SIG-M5 (cell line): ENCODE measurements at regions not wholly inside any gene's neighbourhood (a gene's known extent, or its start where the extent isn't known, plus 50 kb on each side); places are given as distances from the start of the nearest gene placed in this dataset.
"Not testable (repeated sequence)": the region's sequence is repeated elsewhere in the genome, so short reads cannot be mapped to it uniquely, and the experiment has no call there.

Experiments used
- DNase-seq: peaks from one replicate; lab custom pipeline; 2025; lab: John Stamatoyannopoulos, UW

DNA sequence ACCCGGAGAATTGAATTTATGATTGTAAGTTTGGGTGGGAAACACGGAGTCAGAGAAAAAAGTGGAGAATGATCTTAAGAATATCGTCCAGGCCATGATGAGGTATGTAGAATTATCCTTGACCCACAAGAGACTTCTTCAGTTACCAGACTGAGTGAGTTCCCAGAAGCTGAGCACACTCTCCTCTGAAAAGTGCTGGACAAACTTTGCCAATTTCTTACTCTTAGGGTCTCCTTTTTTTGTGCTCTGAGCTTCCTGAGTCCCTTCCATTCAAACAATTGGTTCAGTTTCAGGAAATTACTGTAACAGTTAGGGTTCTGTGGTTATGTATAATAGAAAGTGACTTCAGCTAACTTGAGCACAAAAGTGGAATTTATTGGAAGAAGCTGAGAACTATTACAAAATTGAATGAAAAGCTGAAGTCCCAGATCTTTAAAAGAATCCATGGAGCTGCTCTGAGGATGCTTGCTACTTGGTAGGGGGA, 50.6 kb upstream of the EHBP1 start:
- DNase-seq, result no peak

DNA sequence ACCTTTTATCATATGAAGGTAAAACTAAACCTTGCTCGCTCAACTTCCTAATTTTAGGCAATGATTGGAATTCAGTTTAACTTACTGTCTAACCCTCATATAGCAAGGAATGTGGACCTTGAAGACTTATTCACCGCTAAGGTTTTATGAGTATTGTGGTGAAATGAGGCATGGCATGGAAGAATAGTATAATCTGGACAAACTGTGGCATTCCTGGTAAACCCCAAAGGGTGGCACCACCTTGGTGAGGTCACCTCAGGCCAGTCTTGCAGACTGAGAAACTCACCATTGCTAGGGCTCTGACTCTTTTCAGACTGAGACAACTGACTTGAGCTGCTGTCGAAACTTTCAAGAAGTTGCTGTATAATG, 51.1 kb upstream of the EHBP1 start:
- no peak for DNase-seq

DNA sequence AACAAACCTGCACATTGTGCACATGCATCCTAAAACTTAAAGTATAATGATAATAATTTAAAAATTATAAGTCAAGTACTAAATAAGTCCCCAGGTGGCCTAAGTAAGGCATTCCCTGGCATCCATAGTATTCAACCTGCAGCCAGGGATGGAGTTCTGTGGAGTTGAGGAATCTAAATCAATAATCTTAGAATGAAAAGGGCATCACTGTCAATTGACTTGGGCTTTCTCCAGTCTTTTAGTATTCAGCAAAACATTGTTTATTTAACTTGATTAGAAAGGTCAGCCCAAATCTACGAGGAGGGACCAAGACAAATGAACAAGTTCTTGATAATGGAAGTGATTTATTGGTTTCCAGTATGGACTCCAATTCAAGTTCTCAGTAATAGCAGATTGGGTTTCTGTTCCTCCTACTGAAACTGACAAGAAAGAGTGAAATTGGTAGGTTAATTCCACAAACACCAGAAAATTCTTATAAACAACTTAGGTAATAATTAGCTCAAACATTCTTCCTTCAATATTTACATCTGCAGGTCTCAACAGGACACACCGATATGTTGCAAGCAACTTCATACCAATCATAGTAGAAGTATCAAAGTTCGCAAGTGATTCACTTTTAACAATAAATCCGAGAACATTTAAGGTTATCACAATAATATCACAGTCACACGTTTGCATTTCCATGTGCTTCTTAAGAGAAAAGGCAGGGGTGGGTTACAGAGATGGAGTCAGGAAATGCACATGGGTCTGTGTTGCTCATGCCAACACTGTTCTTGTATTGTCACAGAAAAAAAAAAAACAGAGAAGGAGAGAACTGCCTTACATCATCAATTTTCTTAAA, 51.7 kb upstream of the EHBP1 start:
- DNase-seq, result no peak

DNA sequence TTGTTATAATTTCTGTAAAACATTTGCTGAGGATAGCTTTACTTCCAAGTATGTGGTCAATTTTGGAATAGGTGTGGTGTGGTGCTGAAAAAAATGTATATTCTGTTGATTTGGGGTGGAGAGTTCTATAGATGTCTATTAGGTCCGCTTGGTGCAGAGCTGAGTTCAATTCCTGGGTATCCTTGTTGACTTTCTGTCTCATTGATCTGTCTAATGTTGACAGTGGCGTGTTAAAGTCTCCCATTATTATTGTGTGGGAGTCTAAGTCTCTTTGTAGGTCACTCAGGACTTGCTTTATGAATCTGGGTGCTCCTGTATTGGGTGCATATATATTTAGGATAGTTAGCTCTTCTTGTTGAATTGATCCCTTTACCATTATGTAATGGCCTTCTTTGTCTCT, 56.4 kb upstream of the EHBP1 start:
- DNase-seq, result not testable (repeated sequence)

DNA sequence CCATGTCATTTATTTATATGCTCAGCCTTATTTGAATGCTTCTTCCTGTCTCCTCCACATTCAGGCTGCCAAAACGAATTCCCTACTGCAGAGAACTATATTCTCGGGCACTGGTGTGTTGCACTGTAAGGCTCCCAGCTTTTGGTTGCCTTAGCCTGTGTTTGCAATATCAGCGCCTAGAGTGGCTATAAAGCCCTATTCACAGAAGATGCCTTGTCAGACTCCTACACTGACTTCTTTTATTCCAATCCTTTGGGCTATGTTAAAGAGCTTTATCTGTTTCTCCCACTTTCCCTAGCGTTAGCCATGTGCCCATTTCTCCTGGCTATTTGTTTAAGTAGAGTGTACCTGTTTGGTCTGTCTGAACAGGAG, 62.4 kb upstream of the EHBP1 start:
- DNase-seq, result no peak

DNA sequence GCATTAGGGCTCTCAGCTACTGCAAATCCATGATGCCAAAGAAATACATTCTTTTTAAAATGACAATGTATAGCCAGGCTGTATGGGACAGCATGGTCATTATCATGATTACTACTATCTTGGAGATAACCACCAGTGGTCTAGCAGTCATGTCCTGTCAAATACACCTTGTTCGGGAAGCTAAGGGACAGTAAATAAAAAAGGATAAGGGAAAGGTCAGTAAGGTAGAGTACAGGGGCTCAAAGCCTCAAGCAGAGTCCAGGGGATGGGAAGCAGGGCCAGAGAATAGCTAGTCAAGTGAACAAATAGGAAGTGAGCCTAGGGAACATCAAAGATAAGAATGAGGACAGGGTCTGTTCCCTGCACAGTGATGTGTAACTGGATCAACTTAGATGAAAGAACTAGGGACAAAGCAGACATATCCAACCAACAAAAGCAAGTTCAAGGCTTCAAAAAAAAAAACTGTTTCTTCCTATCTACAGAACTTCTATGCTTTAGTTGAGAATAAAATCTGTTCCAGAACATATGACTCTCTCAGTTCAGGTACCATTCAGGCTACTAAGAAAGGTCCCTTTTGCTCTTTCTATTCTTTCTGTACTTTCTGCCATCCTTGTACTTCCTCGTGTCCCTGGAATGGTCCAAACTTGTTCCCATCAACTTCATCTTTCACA, 62.9 kb upstream of the EHBP1 start:
- no peak for DNase-seq

DNA sequence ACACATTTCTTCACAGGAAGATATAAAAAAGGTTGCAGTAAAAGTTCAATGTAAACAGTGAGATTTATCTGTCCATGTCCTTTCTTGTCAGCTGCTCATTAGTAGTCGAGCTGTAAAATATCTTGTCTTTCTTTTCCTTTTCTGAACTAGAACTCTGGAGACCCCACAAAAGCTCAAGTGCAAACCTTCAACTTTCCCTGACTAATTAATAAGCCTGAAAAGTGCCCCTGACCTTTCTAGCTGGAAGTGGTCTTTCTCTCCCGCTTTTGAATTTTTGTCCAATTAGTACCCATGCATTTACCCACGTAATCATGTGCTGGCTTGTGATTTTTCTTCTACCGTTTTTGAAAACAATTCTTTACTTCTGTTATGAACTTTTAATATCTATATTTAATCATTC, 63.6 kb upstream of the EHBP1 start:
- DNase-seq, result no peak

DNA sequence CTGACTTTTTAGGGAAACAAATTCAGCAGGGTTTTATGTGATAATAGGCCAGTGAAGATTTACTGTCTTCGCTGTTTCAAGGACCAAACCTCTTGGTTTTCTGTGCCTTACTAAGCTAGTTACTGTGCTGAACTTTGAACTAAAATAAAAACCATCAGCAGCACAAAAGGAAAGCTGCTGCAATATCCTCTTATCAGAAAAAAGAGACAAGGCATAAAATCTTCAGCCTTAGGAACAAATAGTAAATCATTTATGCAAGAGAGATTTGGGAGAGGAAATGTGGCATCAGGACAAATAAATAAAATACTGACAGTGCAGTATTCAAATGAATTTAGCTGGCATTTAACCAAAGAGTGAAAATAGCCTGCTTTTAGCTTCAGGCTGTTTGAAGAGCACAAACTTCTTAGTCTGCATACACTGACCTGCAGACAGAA, 64.1 kb upstream of the EHBP1 start:
- DNase-seq, result no peak

DNA sequence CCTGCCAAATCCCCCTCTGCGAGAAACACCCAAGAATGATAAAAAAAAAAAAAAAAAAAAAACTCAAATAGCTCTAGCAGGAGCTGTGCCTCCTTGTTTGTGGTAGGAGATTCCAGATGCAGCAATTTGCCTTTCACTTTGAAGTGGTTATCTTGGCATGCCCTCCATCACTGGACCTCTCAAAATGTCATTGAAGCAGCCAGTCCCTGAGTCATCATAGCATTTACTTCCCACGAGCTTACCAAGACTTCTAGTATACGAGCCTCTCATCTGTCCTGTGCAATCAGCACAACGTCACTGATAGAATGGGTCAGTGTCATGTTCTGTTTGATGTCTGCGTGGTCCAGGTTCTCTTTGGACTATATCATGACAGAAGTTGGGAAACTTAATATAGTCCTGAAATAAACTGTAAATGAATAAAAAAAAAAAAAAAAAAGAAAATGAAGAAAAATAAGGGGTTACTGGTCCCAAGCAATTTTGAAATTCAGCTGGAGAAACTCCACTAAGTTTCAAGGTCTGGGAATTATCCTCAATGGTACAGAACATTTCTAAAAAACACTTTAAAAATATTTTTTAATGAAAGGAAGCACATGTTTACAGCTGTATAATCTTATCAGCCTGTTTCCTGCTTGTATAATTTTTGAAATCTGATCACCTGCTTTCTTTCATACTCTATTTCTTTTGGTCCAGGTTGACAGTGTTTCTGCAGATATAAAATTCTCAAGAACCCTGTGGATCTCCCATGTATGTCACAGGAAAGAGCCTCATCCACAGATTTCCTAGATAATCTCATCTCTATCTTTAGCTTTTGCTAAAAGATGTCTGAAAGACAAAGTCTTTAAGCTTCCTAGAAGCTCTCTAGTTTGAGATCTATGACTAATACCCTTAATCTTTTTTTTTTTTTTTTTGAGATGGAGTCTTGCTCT, 74.1 kb upstream of the EHBP1 start:
- no peak for DNase-seq

DNA sequence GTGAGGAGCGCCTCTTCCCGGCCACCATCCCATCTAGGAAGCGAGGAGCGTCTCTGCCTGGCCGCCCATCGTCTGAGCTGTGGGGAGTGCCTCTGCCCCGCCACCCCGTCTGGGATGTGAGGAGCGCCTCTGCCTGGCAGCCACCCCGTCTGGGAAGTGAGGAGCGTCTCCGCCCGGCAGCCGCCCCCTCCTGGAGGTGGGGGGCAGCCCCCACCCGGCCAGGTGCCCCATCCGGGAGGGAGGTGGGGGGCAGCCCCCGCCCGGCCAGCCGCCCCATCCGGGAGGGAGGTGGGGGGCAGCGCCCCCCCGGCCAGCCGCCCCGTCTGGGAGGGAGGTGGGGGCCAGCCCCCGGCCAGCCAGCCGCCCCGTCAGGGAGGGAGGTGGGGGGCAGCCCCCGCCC, 75.3 kb upstream of the EHBP1 start:
- DNase-seq, result not testable (repeated sequence)

DNA sequence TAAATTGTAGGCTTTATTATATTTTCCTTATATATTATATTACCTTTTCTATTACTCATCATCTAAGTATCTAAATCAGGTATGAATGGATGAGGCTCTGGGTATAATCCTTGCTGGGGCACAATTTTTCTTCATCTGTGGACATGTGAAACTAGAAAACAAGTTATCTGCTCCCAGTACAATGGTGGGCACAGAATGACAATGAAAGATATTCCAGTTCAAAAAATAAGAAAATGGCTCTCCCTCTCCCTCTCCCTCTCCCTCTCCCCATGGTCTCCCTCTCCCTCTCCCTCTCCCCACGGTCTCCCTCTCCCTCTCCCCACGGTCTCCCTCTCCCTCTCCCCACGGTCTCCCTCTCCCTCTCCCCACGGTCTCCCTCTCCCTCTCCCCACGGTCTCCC, 76.2 kb upstream of the EHBP1 start:
- DNase-seq, result not testable (repeated sequence)

DNA sequence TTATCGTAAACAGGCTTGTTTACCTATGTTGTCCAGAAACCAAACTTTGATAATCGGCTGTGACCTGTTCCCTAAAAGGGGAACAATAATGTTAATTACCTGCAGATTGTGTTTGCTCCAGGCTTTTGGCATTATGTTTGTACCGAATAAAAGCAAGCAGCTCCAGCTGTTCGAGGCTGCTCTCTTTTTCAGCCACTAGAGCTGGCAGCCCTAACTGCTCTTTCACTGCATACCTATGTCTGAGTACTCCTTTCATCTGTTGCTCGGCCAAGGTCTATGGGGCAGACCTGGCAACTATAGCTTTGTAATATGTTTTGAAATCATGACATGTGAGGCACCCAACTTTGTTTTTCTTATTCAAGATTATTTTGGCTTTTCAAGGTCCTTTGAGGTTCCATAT, 77.8 kb upstream of the EHBP1 start:
- no peak for DNase-seq

DNA sequence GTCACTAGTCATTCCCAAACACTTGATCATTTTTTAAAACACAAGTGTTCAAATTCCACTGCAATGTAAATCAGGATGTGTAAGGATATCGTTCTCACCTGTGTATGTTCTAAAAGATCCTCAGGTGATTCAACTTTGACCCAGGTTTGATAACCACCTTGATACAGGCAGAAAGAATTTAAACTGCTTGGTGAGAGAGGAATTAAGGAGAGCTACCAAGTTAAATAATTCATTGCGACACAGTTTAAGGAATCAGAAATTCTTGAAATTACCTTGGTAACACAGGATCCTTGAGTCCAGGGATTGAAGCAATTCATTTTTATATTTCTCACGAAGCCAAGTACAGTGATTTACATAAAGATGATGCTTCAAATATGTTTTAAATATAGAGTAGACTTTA, 80.7 kb upstream of the EHBP1 start:
- DNase-seq, result no peak

DNA sequence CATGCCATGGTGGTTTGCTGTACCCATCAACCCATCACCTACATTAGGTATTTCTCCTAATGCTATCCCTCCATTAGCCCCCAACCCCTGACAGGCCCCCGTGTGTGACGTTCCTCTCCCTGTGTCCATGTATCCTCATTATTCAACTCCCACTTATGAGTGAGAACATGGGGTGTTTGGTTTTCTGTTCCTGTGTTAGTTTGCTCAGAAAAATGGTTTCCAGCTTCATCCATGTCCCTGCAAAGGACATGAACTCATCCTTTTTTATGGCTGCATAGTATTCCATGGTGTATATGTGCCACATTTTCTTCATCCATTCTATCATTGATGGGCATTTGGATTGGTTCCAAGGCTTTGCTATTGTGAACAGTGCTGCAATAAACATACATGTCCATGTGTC, 89.0 kb upstream of the EHBP1 start:
- not testable (repeated sequence) for DNase-seq

DNA sequence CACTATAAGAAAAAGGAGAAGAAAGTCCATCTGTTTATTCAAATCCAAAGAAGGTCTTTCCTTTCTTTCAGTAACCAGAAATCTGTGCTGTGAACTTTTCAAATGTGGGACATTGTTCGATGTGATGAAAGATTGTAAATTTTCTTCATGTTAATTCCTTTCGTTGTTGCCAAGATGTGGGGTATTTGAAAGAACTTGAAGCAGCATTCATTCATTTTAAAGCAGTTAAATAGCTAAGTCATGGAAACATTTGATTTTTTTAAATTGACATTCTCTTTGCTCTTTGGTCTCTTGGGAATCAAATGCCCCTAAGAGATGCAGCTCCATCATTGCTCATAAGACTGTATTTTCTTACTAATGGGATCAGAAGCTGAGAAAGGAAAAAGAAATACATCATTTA, 93.7 kb upstream of the EHBP1 start:
- DNase-seq, result no peak

DNA sequence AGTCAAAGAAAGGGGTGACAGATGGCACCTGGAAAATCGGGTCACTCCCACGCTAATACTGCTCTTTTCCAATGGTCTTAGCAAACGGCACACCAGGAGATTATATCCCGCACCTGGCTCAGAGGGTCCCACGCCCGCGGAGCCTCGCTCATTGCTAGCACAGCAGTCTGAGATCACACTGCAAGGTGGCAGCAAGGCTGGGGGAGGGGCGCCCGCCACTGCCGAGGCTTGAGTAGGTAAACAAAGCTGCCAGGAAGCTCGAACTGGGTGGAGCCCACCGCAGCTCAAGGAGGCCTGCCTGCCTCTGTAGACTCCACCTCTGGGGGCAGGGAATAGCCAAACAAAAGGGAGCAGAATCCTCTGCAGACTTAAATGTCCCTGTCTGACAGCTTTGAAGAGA, 99.5 kb upstream of the TMEM17 start:
- not testable (repeated sequence) for DNase-seq

DNA sequence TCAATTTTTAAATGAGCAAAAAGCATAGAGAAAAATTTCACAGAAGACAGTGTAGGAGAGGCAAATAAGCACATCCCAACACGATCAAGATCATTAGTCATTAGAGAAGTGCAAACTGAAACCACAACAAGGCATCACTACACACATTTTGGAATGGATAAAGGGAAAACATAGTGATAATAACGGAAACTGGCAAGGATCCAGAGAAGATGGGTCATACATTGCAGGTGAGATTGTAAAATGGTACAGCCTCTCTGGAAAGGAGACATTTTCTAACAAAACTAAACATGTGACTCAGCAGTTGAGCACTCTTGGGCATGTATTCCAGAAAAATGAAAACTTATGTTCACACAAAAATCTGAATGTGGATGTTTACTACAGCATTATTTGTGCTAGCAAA, 98.3 kb upstream of the TMEM17 start:
- no peak for DNase-seq

DNA sequence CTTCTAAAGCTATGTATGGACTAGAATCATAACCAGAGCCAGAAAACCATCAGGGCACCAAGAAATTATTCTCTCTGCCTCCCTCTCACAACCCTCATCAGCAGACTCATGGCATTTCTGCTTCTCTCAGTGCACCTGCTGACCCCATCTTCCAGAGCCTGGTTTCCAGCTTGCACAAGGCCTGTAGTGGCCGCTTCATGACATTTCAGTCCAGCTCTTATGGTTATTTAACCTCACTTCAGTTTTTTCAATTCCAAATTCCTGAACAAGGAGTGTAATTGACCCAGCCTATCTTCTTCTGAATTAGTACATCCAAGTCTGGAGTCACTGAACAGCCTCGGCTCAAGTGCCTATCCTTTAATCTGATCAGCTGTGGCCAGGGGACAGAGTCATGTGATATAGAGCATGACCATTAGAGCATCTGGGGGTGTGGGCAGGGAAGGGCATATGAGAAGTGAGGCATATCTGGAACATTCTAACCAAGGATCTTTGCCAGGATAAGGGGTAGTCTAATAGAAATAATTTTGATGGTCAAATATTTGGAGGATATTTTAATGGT, 97.2 kb upstream of the TMEM17 start:
- no peak for DNase-seq

DNA sequence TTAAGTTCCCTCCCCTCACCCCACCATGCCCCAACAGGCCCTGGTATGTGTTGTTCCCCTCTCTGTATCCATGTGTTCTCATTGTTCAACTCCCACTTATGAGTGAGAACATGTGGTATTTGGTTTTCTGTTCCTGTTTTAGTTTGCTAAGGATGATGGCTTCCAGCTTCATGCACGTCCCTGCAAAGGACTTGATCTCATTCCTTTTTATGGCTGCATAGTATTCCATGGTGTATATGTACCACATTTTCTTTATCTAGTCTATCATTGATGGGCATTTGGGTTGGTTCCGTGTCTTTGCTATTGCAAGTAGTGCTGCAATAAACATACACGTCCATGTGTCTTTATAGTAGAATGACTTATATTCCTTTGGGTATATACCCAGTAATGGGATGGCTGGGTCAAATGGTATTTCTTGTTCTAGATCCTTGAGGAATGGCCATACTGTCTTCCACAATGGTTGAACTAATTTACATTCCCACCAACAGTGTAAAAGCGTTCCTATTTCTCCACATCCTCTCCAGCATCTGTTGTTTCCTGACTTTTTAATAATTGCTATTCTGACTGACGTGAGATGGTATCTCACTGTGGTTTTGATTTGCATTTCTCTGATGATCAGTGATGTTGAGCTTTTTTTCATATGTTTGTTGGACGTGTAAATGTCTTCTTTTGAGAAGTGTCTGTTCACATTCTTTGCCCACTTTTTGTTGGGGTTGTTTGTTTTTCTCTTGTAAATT, 93.8 kb upstream of the TMEM17 start:
- DNase-seq, result not testable (repeated sequence)

DNA sequence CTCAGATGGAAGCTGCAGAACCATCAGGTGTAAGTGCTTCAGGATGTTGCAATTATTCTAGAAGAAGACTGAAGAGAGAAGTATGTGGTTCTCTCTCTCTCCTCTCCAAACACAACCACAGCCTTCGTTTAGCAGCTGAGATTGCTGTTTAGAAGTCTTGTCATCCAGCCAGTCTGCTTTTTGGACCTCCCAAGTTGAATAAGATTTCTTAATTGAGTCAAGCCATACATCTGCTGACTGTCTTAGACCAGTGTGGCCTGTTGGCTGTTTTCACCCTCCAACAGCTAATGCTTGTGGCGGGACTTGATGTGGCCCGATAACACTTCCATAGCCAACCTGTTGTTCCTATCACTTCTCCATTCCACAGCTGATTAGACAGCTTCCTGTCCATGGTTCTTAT, 91.3 kb upstream of the TMEM17 start:
- no peak for DNase-seq
